ENCODE measurements at regions not wholly inside any gene's neighbourhood (a gene's known extent, or its start where the extent isn't known, plus 50 kb on each side); places are given as distances from the start of the nearest gene placed in this dataset.

GRCh38 chr16:6771956-6772355 is 560.7 kb upstream of the RBFOX1 start:
- TF ChIP-seq POLR2A (IDR thresholded peaks at IDR 0.05; ENCODE audit: low read depth, low read length) (no peak), POLR2AphosphoS5 (IDR thresholded peaks at IDR 0.05; ENCODE audit: low read depth, low read length) (no peak), TAF1 (IDR thresholded peaks at IDR 0.05; ENCODE audit: borderline replicate concordance, low read depth, low read length) (no peak)

All from GM12892 (cell line).